ENCODE measurements at regions not wholly inside any gene's neighbourhood (a gene's known extent, or its start where the extent isn't known, plus 50 kb on each side); places are given as distances from the start of the nearest gene placed in this dataset.

GRCh38 chrX:127243654-127244053 lies 424.1 kb downstream of the PRR32 start:
- Histone ChIP-seq H3K4me3 (IDR thresholded peaks at IDR 0.05; ENCODE audit: insufficient read depth, low read depth, low read length) (no peak overlapping the region), H3K36me3 (ENCODE audit: insufficient read depth) (no peaks in the 10 kb centered on the region), H2AFZ (ENCODE audit: low read depth) (no peak overlapping the region), H3K4me1 (ENCODE audit: low read depth, poor library complexity, severe bottlenecking) (no peaks in the 10 kb centered on the region), H3K27ac (no peak overlapping the region), H4K20me1 (ENCODE audit: insufficient read depth) (no peaks in the 10 kb centered on the region), H3K4me2 (no peak overlapping the region), H3K9ac (no peak overlapping the region), H3K79me2 (ENCODE audit: insufficient read depth, low read depth) (no peaks in the 10 kb centered on the region), H3K27me3 (ENCODE audit: insufficient read depth, low read depth) (no peaks in the 10 kb centered on the region)
- TF ChIP-seq, protein P1, sequence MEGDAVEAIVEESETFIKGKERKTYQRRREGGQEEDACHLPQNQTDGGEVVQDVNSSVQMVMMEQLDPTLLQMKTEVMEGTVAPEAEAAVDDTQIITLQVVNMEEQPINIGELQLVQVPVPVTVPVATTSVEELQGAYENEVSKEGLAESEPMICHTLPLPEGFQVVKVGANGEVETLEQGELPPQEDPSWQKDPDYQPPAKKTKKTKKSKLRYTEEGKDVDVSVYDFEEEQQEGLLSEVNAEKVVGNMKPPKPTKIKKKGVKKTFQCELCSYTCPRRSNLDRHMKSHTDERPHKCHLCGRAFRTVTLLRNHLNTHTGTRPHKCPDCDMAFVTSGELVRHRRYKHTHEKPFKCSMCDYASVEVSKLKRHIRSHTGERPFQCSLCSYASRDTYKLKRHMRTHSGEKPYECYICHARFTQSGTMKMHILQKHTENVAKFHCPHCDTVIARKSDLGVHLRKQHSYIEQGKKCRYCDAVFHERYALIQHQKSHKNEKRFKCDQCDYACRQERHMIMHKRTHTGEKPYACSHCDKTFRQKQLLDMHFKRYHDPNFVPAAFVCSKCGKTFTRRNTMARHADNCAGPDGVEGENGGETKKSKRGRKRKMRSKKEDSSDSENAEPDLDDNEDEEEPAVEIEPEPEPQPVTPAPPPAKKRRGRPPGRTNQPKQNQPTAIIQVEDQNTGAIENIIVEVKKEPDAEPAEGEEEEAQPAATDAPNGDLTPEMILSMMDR (conservative IDR thresholded peaks at IDR 0.05; ENCODE audit: low read depth, low read length) = no peak

DNA sequence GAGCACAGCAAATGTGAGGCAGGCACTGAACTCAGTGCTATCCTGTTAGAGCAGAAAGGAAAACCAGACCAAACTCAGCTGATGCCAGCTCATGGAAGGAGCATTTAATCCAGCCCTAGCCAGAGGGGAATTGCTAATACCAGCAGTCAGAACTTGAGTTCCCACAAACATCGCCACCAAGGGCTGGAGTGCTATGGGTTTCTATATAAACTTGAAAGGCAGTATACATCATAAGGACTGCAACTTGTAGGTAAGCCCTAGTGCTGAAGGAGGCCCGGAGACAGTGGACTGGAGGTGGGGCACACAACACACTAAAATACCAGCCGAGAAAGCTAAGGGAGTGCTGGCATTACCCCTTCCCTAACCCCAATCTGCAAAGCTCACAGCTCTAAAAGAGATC lies 440.2 kb downstream of the PRR32 start:
- TF ChIP-seq, protein P1 (conservative IDR thresholded peaks at IDR 0.05; ENCODE audit: low read depth, low read length) = no peak
- H3K36me3 ChIP-seq (ENCODE audit: insufficient read depth) = no peaks in the 10 kb centered on the region
- no peak overlapping the region for H3K4me3 ChIP-seq (IDR thresholded peaks at IDR 0.05; ENCODE audit: insufficient read depth, low read depth, low read length)
- H3K27ac ChIP-seq = no peak overlapping the region
- no peaks in the 10 kb centered on the region for H4K20me1 ChIP-seq (ENCODE audit: insufficient read depth)
- no peak overlapping the region for H3K9ac ChIP-seq
- no peak overlapping the region for H2AFZ ChIP-seq (ENCODE audit: low read depth)
- no peaks in the 10 kb centered on the region for H3K27me3 ChIP-seq (ENCODE audit: insufficient read depth, low read depth)
- H3K4me2 ChIP-seq = no peak overlapping the region
- no peaks in the 10 kb centered on the region for H3K4me1 ChIP-seq (ENCODE audit: low read depth, poor library complexity, severe bottlenecking)
- no peaks in the 10 kb centered on the region for H3K79me2 ChIP-seq (ENCODE audit: insufficient read depth, low read depth)

DNA sequence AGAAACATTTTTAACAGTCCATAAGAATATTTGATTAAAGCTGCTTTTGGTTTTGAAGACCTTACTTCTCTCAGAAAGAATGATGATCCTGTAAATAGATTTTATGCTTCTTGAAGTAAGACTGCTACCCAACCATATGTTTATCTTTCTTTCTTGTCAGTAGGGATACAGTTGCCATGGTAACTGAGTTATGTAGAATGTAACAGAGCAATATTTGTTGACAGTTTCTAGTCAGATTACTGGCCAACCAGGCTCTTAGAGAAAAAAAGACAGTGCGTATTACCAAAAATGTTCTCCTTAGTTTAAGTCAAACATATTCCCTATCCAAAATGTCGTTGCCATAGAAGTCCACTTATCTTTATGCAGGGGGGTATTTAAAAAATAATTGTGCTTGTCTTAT lies 456.8 kb downstream of the PRR32 start:
- TF ChIP-seq, protein P1 (conservative IDR thresholded peaks at IDR 0.05; ENCODE audit: low read depth, low read length) = no peak
- Histone ChIP-seq H3K27ac (no peak overlapping the region), H3K36me3 (ENCODE audit: insufficient read depth) (no peaks in the 10 kb centered on the region), H4K20me1 (ENCODE audit: insufficient read depth) (no peaks in the 10 kb centered on the region), H3K27me3 (ENCODE audit: insufficient read depth, low read depth) (no peaks in the 10 kb centered on the region), H3K4me2 (no peak overlapping the region), H2AFZ (ENCODE audit: low read depth) (no peak overlapping the region), H3K4me1 (ENCODE audit: low read depth, poor library complexity, severe bottlenecking) (no peaks in the 10 kb centered on the region), H3K9ac (no peak overlapping the region), H3K79me2 (ENCODE audit: insufficient read depth, low read depth) (no peaks in the 10 kb centered on the region), H3K4me3 (IDR thresholded peaks at IDR 0.05; ENCODE audit: insufficient read depth, low read depth, low read length) (no peak overlapping the region)

DNA sequence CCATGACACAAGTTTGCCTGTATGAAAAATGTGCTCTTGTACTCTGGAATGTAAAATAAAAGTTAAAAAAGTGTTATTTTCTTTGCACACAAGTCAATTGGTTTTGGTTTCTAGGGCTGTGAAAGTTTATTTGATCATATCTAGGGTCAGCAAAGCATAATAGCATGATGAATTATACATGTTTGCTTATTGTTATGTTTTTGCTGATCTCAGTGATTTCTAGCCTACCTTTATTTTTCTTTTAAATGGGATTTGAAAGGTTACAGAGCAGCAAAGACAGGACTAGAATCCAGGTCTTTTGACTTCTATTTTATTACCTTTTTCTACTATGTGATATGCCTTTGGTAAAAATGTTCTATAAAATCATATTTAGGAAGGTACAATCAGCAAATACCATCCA lies 481.0 kb downstream of the PRR32 start:
- no peak overlapping the region for H3K4me2 ChIP-seq
- H4K20me1 ChIP-seq (ENCODE audit: insufficient read depth) = no peaks in the 10 kb centered on the region
- TF ChIP-seq, protein P1 (conservative IDR thresholded peaks at IDR 0.05; ENCODE audit: low read depth, low read length) = no peak
- no peaks in the 10 kb centered on the region for H3K4me1 ChIP-seq (ENCODE audit: low read depth, poor library complexity, severe bottlenecking)
- H3K27ac ChIP-seq = no peak overlapping the region
- no peaks in the 10 kb centered on the region for H3K36me3 ChIP-seq (ENCODE audit: insufficient read depth)
- no peaks in the 10 kb centered on the region for H3K79me2 ChIP-seq (ENCODE audit: insufficient read depth, low read depth)
- no peak overlapping the region for H2AFZ ChIP-seq (ENCODE audit: low read depth)
- no peak overlapping the region for H3K9ac ChIP-seq
- no peak overlapping the region for H3K4me3 ChIP-seq (IDR thresholded peaks at IDR 0.05; ENCODE audit: insufficient read depth, low read depth, low read length)
- no peaks in the 10 kb centered on the region for H3K27me3 ChIP-seq (ENCODE audit: insufficient read depth, low read depth)
